Limb (tissue), 2 donors: ENCODE measurements at regions not wholly inside any gene's neighbourhood (a gene's known extent, or its start where the extent isn't known, plus 50 kb on each side); places are given as distances from the start of the nearest gene placed in this dataset.

Source experiments
- DNase-seq, 2 donors: peaks; one replicate each; pipeline ENCODE4 v3.0.0-alpha.2; 2016; ENCODE audit errors: extremely low spot score in 2 of 2

DNA sequence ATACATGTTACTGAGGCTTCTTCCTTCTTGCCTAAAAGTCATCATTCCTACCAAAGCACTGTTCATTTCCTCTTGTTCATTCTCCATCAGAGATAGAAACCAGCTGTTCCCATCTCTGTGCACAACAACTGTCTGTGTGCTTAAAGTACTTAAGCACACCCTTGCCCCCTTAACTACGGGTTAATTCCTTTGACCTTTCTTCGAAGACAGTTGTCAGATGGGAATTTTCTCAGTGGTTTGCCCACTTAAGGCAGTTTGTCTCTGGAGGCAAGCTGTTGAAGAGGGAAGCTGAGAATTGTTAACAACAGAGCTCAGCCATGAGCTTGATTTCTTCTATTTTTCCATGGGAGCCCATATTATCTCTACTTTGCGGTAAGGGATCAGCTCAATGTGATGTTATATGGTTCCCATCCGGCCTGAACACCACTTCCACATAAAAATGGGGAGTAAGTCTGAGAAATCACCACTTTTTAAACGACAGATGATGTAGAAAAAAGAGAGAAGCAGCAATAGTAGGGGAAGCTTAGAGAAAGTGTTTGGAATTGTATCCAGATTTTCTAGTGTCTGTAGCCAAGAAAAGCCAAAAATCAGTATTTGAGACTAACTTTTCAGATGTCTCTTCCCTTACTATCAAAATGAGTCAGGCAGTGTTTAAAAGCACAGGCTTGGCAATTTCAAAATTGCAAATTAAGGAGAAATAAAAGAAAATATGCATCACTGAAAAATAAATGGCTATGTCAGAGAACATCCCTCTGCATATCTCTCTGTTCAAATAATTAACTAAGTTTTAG lies 194.4 kb downstream of the SLIT2 start:
- no peak for DNase-seq

DNA sequence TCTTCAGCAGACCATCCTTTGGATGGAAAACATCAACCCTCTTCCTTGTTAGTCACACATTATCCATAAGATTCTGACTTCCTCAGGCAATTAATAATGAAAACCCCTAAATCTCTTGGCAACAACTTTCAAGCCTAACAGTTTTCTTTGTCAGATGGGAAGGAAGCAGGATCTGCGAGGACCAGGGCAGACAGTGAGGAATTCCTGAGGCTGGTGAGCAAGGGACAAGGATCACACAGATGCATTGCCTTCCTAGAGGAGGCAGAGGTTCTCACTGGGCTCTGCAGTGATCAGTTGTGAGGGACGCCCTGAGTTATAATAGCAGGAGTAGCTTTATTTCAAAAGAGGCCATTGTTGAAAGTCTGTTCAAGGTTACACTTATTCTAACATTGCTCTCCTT lies 195.4 kb downstream of the SLIT2 start:
- DNase-seq = no peak

DNA sequence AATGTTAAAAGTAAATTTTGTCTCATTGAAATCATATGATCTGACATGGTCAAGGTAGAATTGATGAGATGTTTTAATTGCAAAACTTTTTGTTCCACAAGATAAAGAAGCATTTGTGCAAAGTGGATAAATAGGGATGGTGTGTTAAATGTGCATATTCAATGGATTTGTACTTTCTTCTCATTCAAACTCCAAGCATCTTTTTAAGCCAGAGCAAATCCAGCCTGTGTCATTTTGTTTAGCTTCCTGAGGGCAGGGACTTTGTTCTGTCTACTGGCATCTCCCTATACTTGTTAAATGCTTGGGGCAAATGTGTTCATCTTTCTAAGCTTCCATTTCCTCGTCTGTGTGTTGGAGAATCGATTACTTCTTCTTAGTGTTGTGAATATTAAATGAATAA lies 200.3 kb downstream of the SLIT2 start:
- no peak for DNase-seq

DNA sequence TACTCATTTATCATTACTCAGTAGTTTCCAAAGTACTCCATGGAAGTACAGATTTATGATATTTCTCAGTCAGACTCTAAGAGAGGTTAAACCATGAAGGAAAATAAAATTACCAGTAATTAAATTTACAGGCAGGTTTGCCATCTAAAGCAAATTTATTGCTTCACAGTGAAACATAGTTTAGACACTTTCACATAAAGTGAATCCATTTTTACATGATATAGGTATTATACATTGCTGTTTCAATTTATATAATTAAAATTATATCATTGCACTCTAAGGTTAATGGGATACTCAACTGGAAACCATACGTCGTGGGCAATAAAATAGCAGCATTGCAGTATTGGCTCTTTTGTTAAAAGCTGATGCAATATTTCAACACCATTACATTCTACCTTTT lies 202.8 kb downstream of the SLIT2 start:
- no peak for DNase-seq

DNA sequence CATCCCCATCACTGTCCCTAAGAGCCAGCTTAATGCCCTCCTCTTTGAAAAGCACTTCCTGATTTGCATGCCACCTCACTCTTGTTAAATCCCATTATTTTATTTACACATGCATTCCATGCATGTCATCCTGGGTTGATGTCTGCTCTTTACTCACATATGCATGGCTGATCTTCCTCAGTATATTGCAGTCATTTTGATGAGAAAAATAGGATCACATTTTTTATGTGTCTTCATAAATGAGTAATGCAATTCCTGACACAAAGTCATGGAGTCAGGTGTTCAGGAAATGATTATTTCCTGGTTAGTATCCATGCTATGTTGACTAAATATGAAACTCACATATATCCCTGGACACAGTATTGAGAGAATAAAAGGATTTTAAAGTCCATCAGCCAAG lies 204.7 kb downstream of the SLIT2 start:
- DNase-seq = no peak

DNA sequence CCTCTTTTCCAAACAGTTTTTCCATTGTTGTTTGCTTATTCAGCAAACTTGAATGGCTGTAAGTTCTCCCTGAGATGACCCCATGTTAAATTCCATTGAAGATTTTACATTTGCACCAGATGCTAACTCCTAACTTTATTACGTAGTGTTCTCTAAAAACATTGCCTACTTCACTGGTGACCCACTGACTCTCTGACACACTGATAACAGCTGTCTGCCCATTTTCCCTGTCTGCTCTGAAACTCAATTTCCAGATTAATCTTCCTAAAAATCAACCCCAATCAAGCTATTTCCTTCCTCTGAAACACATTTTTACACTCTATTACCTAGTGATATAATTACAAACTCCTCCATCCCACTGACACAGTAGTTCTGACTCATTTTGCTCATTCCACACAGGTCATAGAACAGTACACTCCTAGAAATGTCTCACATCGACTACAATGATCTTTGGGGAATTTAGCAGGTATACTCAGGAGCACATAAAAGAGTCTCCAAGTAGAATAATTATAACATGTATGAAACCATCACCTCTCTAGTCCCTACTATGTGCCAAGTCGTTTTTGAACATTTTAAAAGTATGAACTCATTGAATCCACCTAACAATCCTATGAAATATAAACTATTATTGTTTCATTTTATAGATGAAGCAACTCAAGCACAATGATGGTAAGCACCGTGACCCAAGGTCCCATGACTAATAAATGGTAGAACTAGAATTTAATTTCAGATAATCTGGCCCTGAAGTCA lies 210.9 kb downstream of the SLIT2 start:
- DNase-seq = no peak

DNA sequence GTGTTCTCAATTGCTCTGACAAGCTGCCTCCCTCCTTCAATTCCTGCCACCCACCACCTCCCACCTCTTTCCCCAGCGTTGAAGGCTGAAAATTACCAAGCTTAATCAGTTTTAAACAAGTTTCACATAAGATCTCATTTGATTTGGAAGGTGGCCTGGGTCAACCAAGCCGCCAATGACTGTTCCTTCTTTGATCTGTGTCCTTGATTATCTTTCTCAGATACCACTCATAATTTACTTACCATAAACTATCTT lies 211.4 kb downstream of the SLIT2 start:
- no peak for DNase-seq

DNA sequence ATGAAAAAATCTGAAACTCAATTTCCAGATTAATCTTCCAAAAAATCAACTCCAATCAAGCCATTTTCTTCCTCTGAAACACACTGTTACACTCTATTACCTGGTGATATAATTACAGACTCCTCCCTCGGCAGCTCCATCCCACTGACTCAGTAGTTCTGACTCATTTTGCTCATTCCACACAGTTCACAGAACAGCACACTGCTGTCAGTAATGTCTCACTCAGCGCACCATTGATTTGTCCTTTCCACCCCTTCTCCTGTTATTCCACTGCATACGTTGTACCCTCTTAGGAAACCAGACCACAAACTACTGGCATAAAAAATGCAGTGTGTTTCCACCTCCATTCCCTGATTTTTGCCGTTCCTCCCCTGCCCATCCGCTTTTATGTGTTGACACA lies 212.7 kb downstream of the SLIT2 start:
- DNase-seq = no peak

DNA sequence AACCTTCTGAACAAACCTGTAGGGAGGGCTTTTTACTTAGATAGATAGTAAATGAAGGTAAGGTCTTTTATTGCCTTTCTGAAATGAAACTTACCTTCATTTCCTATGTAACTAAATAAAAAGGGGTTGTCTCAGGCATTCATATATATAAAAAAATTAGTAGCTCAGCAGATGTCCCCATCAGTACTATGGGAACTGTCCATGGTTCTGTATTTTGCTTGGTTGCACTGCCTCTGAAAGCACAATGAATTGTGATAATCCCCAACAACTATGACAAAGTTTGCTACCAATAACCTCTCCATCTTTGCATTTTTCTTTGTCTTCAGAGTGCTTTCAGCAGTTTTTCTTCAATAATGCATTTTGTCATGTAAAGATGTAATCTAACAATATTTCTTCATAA lies 222.4 kb downstream of the SLIT2 start:
- peak in 1 of 2 donors; percentile 61 for DNase-seq

DNA sequence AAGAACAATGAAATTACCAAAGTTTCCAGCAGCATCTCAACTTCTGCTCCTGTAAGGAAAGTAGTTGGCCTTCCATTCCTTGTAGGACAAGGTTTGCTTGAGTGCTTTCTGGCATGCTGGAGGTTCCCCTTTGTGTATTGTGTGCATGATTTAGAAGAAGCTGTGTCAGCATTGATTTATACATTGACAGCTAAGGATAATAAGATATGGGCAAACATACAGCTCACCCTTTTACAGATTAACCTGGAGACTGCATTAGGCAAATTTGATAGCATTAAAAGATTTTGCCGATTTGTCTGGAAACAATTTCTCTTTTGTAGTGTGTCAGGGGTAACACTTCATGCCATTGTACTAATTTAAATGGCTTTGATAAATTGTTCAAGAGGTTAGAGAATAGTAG lies 221.8 kb upstream of the PACRGL start:
- DNase-seq = no peak

DNA sequence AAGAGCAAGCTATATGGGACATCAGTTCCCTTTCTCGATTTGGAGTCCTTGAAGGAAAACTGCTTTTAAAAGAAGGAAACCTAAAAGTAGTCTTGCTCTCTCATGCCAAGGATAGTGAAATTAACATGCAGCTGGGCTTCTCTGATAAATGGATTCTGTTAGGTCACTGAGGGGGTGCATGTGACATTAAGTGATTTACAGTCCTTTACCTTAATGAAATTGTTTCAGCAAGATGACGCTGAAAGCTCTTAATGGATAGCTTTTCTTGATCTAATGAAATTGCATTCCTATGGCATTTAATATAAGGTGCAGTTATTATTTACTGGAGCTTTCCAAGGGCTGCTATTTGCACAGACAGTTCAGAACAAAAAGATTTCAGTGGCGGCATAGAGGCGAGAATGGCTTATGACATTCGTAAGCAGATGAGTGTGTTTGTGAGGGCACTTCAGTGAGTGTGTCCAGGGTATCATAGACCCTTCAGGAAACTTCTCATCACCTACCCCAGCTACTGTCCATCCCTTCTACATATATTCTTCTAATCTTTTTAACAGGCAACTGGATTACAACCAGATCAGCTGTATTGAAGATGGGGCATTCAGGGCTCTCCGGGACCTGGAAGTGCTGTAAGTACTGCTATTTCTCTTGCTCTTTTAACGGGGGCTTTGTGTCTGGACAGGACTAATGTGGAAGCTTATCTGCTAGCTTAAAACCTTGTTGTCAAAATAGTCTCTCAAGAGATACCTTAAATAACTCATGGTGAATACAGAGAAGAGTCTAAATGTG lies 219.9 kb upstream of the PACRGL start:
- DNase-seq = no peak

DNA sequence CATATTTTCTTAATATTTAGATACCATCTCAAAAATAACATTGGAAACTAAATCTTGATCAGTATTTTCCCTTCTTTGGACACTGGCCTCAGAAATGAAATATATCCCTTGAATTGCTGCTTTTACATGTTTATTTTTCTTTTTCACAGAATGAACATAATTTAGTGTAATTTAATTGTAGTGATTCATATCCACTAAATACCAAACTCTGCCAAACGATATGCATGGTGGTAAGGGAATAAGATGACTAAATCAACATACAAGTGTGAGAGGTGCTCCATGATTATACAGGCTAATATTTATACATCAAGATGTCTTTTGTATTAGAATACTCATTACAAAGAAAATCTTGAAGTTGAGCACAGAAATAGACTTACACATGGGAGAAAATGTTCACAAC lies 216.8 kb upstream of the PACRGL start:
- no peak for DNase-seq

DNA sequence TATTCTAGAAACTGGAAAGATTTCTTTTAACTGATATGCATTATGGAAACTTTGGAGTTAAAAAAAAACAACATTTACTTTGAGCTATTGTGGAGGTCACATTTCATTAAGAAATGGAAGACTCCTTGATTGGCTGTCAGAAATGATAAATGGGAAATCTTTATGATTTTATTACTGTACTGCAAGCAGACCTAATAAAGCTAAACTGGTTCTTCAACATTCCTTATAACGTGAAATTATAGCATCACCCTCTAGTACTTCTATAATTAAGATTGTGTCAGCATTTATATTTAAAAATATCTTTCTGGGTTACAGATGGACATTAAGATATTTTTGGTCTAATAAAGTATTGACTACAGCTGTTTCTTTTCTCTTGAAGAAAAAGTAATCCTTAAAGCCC lies 213.8 kb upstream of the PACRGL start:
- no peak for DNase-seq

DNA sequence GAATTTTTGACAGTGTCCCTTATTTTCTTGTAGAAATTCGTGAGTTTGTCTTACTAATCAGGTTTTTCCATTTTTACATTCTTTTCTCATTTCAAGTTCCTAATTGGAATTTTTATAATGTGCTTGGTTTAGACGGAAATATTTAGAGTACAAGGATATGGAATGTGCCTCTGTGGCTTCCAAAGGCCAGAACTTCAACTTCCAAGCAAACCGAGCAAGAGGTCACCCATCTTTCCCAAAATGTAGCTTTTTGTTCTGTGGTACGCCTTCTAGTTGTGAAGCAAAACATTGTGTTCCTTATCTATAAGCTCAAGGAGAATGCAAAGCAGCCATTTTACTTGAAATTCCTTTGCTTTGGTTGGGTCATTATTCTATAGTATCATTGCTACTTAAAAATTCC lies 212.8 kb upstream of the PACRGL start:
- no peak for DNase-seq

DNA sequence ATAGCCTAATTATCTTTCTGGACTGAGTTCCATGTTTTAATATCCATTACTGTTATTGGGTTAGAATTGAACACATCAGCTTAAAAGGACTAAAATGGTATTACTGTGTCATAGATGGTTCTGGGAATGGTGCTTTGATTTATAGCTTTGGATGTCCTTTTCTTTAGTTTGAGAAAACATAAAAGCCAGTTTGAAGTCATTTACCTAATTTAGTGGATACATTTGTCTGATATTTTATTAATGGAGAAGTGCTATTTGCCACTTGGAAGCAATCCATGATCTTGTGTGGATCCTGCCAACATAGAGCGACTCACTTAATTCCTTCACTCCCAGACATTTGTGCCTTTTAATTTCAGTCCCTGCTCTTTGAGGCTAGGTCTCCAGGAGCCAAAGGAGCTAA lies 212.4 kb upstream of the PACRGL start:
- DNase-seq = no peak

DNA sequence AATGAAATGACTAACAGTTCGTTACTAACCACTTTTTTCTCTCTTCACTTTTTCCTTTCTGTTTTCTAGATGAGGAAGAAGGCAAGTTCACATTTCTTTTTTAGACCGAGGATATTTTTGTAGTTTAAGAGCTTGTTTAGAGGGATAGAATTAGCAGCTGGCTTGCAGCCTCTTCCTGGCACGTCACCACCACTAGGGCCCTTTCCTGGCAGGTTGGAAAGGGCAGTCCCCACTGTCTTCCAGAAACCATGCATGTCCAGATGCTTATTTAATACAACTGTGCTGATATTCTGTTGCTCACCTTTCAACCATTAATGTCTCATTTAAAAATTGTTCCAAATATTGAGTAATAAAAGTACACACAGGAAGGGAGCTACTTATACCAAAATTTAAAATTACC lies 209.5 kb upstream of the PACRGL start:
- DNase-seq = no peak

DNA sequence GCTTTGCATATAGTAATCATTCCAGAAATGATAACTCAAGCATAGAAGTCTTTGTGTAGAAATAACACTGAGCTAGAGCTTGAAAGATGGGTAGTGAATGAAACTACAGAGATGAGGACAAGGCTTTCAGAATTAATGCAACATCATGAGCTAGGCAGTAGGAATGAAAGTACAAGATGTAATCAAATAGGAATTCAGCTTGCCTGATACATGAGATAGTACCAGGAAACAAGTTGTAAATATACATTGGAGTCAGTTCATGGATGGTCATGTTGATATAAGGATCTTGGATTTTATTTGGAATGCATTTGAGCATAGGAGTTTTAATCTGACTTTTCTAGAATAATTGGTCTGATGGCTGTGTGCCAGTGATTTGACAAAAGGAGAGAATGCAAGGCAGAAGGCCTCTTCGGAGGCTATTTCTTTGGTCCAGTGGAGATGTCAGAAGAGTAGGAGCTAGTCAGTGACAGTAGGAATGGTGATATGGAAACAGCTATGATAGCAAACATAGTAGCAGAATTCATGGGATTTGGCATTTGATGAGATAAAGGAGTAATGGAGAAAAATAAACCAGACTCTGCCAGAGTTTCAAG lies 206.4 kb upstream of the PACRGL start:
- DNase-seq = no peak

DNA sequence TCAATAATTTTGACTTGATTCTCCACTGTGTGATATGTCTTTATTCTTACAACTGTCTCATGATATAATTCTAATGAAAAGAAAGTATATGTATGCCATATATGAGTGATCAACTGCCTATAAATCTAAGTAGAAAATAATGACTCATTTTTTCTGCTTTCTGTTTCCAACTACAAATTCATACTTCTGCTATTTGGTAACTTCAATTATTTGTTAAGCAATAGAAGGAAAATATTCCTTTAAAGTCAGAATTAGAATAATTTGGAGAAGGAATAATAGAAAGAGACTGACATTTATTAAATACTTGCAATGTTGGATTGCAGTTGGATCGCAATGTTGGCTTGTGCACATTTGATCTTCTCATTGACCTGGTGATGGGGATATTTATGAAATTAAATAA lies 204.2 kb upstream of the PACRGL start:
- no peak for DNase-seq

DNA sequence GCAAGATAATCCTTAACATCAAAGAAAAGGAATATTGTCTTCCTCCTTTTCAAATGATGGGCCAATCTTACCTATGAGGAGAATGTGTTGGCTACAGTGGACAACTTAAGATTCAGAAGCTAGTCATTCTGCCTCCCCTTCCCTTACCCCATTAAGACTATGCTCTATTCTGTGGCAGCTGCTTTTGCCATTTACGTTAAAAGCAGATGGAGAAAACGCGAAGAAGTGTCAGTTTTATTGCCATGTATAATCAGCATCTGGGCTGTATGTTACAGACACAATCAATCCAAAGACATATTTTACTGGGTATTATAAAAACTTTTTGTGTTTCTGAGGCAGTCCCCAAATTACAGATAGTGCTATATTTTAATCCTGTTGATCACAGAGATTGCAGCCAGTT lies 196.1 kb upstream of the PACRGL start:
- DNase-seq = peak in 1 of 2 donors; percentile 24

DNA sequence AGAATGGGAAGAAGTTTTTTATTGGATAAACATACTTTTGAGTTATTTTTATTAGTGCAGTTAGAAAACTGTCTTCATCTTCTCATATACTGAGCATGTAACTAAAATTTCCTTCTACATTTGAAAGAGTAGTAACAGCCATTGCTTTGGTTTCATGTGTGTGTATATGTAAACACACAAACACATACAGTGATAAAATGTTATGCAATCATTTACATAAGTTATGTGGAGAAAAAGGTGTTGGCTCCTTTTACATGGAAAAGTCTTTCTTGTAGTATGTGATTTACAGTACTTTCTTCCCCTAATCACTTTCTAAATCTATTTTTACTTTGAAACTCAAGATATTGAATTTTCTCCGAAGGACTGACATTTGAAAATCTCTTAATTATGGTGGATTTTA lies 194.3 kb upstream of the PACRGL start:
- no peak for DNase-seq

DNA sequence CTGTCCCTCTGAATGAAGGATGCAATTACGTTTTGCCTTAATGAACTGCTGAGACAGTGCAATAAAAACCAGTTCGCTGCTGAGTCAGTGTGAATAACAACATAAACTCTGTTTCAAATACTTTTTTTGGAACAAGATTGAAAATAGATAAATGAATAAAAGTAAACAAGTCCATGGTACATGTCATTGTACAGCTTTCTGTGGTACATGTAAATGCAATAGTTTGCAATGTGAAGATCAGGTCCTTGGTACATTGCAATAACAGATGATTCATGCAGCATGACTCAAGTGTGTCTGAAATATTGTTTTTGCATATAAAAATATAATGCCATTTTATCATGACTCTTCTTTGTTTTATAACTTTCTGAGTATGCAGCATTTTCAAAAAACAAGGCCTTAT lies 193.4 kb upstream of the PACRGL start:
- DNase-seq = no peak

DNA sequence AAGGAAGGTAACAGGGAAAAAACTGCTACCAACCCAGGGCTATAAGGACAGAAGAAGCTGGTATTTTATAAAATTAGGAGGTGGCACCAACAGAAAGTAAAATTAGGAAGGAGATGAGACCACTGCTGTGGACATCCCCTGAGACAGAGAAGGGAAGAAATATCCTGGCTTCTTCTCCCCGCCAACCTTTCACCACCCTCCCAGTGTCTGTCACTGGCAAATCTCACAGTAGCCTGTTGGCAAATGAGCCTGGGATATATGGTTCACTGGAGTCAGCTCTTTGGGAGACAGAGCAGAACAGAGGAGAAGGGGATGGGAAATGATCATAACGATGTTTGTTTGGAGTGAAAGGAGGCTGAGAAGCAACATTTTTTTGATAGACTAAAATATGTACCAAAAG lies 190.9 kb upstream of the PACRGL start:
- no peak for DNase-seq
